Stimulated activated CD8-positive, alpha-beta memory T cell treated with anti-CD3 and anti-CD28 coated beads, Interleukin-15, amount 100 ng/mL, for 1 hour (primary cell): ENCODE measurements at regions not wholly inside any gene's neighbourhood (a gene's known extent, or its start where the extent isn't known, plus 50 kb on each side); places are given as distances from the start of the nearest gene placed in this dataset.

ENCODE experiments used
- DNase-seq: peaks from one replicate; pipeline ENCODE4 v3.0.0-alpha.2; 2020; ENCODE audit warnings: low read depth

- no peak for DNase-seq
Observed at GRCh38 chr2:7812231-7812995, 869.4 kb upstream of the ID2 start.

GRCh38 chr2:7813541-7814292 is 868.1 kb upstream of the ID2 start:
- no peak for DNase-seq

GRCh38 chr2:7815726-7816125 is 866.1 kb upstream of the ID2 start:
- no peak for DNase-seq

GRCh38 chr2:7816233-7816632 is 865.6 kb upstream of the ID2 start:
- no peak for DNase-seq

- no peak for DNase-seq
Observed at GRCh38 chr2:7816944-7817343, 864.9 kb upstream of the ID2 start.

- DNase-seq, result no peak
Observed at GRCh38 chr2:7819316-7819715, 862.5 kb upstream of the ID2 start.

GRCh38 chr2:7819850-7820249 is 862.0 kb upstream of the ID2 start:
- DNase-seq, result no peak

GRCh38 chr2:7824211-7824610 is 857.6 kb upstream of the ID2 start:
- no peak for DNase-seq

- no peak for DNase-seq
Observed at GRCh38 chr2:7825591-7826312, 856.1 kb upstream of the ID2 start.

GRCh38 chr2:7826656-7827055 is 855.2 kb upstream of the ID2 start:
- DNase-seq, result no peak

GRCh38 chr2:7829241-7829640 is 852.6 kb upstream of the ID2 start:
- DNase-seq, result no peak

GRCh38 chr2:7830616-7831015 is 851.2 kb upstream of the ID2 start:
- no peak for DNase-seq

- no peak for DNase-seq
Observed at GRCh38 chr2:7835151-7835550, 846.7 kb upstream of the ID2 start.

GRCh38 chr2:7835693-7836680 is 845.9 kb upstream of the ID2 start:
- no peak for DNase-seq

GRCh38 chr2:7837237-7837760 is 844.6 kb upstream of the ID2 start:
- DNase-seq, result no peak

- no peak for DNase-seq
Observed at GRCh38 chr2:7838669-7839068, 843.2 kb upstream of the ID2 start.

GRCh38 chr2:7840651-7841380 is 841.0 kb upstream of the ID2 start:
- no peak for DNase-seq

GRCh38 chr2:7841751-7842150 is 840.1 kb upstream of the ID2 start:
- no peak for DNase-seq

GRCh38 chr2:7844414-7844965 is 837.4 kb upstream of the ID2 start:
- no peak for DNase-seq

- DNase-seq, result no peak
Observed at GRCh38 chr2:7845332-7845731, 836.5 kb upstream of the ID2 start.
